ENCODE measurements at regions not wholly inside any gene's neighbourhood (a gene's known extent, or its start where the extent isn't known, plus 50 kb on each side); places are given as distances from the start of the nearest gene placed in this dataset.

DNA sequence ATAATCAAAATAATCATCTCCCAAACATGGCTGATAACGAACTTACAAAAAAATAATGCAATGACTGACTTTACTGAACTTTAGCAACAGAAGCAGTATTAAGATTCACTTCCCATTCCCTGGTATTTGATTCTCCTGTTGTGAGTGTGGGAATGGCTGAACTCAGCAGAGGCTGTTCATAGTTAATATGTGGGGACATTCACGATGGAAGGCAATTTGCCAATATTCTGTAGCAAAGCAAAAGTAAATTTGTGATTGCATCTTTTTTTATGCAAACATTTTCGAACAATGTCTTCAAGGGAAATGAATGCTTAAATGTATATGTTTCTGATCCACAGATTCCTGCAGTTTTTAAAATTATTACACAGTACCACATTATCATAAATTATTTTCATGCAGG is 431.7 kb upstream of the KLF6 start:
- in situ Hi-C loops (cut with MboI; ENCODE audit: low sequenced_read_pairs): no loop called here

DNA sequence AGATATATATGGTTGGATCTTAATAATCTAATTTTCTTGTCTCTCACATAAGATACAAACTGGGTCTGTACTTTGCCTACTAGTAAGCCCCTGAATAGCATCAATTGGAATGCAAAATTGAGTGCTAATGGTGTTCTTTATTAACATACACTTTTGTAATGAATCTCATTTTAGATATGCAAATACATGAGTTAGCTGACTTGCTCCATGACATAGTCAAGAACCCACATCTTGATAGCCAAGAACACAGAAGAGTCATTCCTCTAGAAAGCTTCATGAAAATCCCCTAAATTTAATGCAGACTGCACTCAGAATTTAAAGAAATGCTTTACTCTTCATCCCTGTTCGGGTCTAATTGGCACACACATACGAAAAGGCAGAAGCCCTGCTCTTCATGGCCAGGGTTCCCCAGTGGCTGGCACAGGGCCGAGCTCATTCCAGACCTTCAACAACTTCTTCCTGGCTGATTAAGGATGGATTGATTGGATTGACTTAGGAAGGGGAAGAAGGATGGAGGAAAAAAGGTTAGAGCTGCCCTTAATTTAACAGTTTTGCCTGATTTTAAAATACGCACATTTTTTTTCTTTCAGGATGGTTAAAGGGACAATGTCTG is 431.1 kb upstream of the KLF6 start:
- in situ Hi-C loops (cut with MboI; ENCODE audit: low sequenced_read_pairs): no loop called here

DNA sequence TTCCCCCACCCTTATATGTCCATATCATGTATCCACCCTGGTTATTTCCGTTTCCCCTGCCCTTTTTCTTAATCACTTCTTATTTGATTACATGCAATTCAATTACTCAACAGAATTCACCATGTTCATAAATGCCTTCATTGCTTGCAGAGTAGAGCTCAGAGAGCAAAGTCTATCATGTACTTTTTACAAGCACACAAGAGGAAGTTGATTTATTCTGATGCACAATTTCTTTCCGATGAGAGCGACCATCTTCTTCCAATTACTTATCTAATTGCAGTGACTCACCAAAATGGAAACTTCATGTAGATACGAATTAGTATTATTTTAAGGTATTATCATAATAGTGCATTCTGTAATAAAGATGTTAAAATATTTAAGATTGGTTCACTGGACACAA is 430.5 kb upstream of the KLF6 start:
- in situ Hi-C loops (cut with MboI; ENCODE audit: low sequenced_read_pairs): no loop called here

DNA sequence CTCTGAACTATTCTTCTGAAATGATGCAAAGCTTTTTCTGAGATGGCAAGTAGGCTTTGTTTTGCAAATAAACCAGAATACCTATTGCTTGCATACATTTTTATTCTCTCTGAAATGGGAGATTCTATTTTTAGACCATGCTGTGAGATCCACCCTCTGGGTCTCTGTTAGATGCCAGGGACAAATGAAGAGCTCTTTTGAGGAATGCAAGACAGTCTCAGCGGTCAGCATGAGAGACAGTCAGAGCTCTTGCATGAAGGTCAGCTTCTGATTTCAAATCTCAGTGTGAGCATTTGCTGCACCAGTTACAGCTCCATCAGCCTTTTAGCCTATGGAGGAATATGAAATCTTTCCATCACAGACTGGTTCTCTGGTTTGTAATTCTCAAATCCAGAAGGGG is 429.9 kb upstream of the KLF6 start:
- in situ Hi-C loops (cut with MboI; ENCODE audit: low sequenced_read_pairs): no loop called here

DNA sequence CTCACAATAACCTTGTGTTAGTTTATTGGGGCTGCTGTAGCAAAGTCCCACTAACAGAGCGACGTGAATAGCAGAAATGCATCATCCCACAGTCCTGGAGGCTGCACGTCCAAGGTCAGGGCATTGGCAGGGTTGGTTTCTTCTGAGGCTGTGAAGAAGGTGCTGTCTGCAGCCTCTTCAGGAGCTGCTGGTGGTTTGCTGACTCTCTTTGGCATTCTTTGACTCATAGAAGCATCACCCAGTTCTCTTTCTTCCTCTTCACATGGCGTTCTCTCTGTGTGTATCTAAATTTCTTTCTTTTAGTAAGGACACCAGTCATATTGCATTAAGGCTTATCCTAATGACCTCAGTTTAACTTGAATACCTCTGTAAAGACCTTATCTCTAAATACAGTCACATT is 428.4 kb upstream of the KLF6 start:
- in situ Hi-C loops (cut with MboI; ENCODE audit: low sequenced_read_pairs): no loop called here

DNA sequence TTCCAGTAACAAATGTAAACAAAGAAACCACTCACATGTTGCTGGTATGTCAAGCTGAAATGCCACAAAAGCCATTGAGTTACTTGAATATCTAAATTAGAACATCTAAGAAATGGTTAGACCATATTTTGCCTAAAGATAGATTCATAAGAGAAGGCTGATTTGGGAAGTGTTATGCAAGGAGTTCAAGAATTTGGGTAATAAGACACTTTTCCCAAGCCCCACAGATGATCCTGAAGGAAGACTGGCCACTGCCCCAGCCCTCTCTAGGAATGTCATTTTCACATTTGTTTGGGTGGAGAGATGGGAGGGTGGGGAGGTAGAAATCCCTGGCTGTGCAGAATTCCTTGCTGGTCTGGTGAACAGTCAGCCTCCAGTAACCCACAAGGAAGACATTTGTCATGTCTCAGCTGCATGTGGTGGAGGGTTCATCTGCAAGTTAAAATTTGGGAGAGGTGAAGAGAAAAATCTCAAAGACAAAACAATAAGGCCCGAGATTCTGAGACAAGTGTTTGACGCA is 427.2 kb upstream of the KLF6 start:
- in situ Hi-C loops (cut with MboI; ENCODE audit: low sequenced_read_pairs): no loop called here

DNA sequence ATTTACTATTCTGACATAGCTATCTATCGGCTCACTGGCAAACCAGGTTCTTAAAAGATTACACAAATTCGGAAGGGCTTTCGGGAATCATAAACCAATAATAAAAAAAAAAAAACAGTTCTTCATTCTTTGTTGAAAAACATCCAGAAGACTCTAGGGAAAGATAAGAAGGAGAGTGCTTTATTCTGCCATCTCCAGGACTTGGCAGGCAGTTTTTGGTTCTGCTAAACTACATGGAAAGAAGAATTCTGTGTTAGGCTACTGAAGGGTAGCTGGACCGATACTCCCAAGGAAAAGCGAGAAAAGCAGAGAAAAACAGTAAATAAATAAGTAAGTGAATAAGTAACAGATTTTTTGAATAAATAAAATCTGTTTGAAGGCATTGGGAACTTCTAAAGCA is 423.5 kb upstream of the KLF6 start:
- in situ Hi-C loops (cut with MboI; ENCODE audit: low sequenced_read_pairs): no loop called here

DNA sequence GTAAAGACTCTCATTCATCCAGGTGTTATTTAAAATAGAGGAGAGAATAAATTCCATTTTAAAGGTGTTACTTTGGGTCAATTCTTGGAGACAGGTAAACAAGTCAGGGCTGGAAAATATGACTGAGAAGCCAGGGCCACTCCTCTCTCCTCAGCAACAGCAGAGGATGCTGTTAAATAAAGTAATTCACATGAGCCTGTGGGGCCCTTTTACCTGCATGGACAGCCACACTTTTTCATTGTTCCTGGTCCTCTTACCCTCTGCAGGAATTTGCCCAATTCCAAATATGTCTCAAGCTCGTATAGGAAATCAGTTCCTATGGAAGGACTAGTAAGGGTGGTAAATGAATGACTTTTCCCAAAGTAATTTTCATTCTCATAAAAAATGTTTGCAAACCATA is 420.1 kb upstream of the KLF6 start:
- in situ Hi-C loops (cut with MboI; ENCODE audit: low sequenced_read_pairs): no loop called here

DNA sequence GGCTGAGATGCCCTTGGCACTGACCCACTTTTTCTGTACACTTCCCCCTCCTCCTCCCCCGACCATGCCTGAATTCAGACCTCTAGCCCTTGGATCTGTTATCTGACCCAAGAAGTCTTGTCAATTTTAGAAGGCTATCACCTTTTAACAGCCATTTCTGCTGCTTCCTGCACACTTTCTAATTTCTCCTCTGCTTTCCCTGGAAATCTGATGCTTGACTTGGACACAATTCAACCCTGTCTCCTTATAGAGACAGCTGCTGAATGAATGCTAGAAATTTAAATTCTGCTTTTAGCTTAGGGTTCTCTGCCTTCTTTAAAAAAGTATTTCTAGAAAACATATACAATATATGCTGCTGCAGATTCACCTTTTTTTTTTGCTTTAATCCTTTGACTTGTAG is 417.9 kb upstream of the KLF6 start:
- in situ Hi-C loops (cut with MboI; ENCODE audit: low sequenced_read_pairs): no loop called here

DNA sequence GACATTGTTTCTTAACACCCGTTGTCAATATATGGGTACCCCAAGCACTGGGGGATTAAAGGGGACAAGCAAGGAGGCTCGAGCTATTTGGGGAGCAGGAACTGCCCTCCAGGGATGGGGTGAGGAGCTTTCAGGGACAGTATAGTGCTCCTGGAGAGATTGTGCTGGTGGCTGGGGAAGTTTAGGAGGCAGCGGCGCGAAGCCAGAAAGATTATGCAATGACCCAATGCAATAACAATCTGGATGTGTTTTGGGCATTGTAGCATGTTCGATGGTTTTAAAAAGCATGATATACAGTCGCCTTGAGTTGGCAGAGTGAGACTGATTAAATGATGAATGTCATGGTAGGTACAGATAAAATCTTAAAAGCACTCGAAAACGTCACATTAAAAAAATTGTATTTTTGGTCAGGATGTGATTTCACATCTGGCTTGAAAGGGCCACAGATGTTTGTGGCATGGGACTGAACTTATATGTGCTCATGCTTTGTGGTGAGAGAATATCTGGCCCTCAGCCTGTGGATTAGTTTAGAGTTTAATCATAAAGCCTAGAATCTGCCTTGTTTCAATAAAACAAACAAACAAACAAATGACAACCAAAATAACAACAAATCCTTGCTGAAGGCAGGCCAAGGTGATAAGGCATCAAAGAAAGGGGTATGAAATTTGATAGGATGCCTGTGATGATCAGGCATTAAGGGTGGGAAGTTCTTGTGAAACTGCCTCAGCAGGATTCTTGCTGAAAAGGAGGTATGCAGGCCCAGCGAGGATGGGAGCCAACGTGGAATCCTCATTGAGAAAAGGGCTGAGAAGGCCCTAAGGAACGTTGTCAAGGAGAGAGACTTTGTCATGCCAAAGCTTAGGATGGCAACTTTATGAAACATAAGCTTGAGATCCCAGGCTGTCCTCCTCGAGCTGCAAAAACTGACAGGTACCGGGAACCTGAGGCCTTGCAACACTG is 417.1 kb upstream of the KLF6 start:
- in situ Hi-C loops (cut with MboI; ENCODE audit: low sequenced_read_pairs): no loop called here

DNA sequence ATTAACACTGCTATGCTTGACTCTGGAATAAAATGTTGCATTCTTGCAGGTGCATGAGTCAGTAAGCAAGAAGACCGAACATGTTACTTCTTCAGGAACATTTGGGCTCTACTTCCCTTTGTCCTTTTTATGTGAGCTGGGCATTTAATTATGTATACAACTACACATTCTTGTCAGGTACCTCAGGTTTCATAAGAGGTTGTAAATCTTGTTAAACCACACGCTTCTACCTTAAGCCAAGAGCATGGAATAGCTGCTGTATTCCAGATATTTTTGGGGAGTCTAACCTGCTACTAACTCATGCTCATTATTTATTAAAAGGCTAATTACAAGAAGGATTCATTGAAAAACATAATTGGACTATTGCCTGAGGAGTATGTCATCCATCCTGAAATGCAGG is 414.2 kb upstream of the KLF6 start:
- in situ Hi-C loops (cut with MboI; ENCODE audit: low sequenced_read_pairs): no loop called here

DNA sequence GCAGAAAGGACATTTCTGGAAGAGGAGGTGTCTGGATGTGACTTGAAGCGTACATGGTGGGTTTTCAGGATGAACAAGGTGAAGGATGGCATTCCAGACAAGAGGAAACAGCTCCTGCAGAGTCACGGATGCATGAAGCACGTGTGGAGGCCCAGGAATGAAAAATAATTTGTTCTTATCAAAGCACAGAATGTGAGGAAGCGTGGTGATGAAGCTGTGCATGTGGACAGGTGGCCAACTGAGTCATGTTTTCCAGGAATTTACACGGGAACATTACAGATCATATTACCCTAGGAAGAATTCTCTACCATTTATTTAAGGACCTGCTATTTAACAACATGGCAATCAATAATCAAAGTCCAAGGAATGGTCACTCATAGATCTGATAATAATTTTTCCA is 413.2 kb upstream of the KLF6 start:
- in situ Hi-C loops (cut with MboI; ENCODE audit: low sequenced_read_pairs): no loop called here

DNA sequence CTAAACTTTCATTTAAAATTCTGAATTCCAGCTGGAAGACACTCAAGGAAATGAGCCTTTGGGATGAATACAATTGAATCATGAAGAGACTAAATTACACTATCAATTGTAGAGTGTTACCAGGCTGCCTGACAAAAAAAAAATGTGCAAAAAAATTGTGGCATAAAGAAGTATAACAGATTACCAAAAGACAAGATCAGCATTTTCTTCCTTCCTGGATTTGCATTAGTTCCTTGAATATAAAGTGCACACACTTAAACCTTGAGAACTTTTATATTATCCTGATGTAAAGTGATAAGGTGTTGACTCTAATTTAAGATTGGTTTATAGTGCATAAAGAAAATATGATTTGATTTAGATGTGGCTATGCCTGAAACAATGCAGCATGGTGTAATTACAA is 412.7 kb upstream of the KLF6 start:
- in situ Hi-C loops (cut with MboI; ENCODE audit: low sequenced_read_pairs): no loop called here

DNA sequence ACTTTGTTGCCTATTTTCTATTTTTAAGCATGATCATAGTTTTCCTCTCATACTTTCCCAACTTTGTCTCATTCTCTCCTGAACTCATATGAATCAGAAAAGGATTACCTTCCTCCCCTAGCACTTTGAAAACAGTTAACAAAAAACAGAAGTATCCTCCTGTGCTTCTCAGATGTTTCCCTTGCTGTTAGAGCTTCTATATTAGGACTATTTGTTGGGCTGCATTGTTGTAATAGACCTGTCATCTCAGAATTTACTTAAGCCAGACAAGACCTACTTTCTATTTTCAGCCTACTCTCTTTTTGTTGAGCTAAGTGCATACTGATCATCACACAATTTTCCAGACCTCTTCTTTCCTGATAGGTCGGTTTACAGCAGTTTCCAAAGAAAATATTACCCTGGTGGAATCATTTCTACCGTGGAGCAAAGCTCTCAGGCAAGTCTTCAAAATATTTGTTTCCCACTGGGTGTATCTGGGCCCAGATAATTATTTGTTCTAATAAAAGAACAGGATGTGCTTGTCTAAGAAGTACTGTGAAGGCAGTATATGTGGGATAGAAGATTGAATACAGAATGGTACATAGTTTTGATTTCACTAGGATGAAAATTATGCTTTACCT is 411.9 kb upstream of the KLF6 start:
- in situ Hi-C loops (cut with MboI; ENCODE audit: low sequenced_read_pairs): no loop called here

DNA sequence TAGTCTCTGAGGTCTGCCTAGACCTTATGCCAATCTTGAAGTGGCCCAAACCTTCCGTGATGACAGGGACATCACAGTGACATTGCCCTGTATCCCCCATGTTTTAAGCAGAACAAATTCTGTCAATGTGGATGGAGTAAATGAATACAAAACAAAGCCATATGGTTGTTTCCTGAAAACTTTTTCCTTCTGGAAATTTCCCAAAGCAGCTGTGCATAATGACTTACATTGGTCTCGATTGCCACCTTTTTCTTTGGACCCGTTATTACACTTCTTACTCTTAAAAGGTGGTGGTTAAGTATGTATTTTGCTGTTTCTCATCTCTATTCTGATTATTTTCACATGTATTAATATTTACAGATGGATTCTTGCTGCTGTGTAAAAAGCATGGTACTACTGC is 411.2 kb upstream of the KLF6 start:
- in situ Hi-C loops (cut with MboI; ENCODE audit: low sequenced_read_pairs): no loop called here

DNA sequence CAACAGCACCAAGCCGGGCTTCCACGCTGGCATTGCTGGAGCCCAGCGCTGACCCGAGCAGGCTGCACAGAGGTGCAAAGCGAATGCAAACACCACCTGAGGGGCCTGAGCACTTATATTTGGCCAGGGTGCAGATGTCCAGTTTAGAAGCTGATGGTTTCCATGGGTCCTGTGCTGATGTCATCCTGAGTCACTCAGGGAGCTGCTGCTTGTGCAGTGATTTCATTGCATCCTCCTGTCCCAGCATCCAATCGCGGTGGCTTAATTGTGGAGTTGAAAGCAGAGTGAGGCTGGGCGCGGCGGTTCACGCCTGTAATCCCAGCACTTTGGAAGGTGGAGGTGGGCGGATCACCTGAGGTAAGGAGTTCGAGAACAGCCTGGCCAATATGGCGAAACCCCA is 410.2 kb upstream of the KLF6 start:
- in situ Hi-C loops (cut with MboI; ENCODE audit: low sequenced_read_pairs): no loop called here

DNA sequence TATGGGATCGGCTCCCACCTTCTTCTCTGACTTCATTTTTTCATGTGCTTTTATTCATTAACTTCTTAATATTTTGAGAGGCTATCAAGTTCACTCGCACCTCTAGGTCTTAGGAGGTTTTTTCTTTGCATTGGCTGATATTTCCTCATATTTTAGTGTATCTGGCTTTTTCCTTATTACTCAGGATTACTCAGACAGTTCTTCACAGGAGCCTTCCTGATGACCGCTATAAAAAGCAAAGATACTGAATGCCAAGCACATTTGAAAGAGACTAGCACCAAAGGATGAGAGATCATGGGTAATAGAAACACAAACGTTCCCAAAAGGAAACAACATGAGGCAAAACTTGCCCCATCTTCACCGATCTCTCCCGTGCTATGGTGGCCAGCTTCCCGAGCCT is 409.2 kb upstream of the KLF6 start:
- in situ Hi-C loops (cut with MboI; ENCODE audit: low sequenced_read_pairs): no loop called here

DNA sequence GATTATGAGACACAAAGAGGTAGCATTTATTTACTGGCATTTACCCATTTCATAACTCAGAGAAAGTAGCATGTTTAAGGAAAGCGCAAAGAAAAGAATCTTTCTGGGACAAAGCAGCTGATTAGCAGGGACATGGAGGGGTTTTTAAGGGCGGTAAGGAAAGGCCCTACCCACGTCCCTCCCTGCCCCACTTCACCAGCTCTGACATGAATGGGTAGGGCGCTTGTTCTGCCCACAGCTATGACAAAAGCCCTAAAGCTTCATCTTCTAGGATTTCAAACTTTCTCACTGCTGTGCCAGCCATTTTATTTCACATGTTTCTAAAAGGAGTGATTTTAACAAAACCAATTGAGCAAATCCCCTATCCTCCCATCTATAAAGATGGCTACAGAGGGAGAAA is 406.9 kb upstream of the KLF6 start:
- in situ Hi-C loops (cut with MboI; ENCODE audit: low sequenced_read_pairs): no loop called here

DNA sequence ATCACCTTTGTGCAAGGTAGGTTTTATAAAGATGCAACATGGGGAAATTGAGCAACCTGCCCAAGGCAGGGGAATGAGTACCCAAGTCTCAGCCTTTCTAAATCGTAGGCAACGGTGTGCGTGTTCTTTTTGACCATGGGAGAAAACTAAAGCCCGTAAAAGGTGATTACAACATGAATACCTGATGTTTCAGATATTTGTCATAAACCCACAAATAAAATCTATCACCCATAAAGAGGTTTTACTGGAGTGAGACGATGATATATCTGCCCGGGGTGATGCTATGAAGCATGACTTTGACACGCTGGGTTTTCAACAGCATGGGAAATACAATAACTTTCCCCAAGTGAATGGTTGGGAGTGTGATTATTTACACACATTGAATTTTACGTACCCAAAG is 406.3 kb upstream of the KLF6 start:
- in situ Hi-C loops (cut with MboI; ENCODE audit: low sequenced_read_pairs): no loop called here

DNA sequence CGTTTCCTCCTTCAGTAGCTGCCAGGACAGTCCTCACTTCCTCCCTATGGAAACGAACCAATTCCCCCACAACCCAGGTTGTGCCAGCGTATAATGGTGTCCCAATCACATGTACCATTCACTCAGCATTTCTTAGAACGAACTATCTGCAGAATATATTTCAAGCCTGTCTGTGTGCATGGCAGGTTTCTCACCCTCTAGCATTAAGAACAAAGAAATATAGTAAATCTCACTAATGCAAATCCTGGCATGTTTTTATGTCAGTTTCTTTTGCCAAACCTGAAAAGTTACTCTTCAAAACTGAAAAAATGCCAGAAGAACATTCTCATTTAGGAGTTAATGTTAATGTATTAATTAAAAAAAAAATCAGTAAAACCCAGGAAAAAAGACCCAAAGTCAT is 405.9 kb upstream of the KLF6 start:
- in situ Hi-C loops (cut with MboI; ENCODE audit: low sequenced_read_pairs): no loop called here

DNA sequence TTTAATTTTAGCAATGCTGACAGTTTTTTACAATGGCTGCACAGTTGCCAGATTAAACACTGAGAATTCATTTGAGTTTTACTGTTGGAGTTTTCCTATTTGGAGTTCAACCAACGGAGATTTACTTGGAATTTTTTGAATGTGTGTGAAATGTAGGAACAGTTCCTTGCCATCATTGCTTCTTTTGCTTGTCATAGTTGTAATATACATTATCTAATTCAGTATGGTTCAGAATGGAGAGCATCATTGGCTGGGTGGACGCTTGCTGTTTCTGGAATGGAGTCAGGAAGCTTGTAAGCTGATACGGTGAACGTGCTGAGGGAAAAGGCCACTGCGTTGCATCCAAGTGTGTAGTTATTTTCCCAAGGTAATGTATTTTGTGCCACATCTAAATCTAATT is 404.3 kb upstream of the KLF6 start:
- in situ Hi-C loops (cut with MboI; ENCODE audit: low sequenced_read_pairs): no loop called here

DNA sequence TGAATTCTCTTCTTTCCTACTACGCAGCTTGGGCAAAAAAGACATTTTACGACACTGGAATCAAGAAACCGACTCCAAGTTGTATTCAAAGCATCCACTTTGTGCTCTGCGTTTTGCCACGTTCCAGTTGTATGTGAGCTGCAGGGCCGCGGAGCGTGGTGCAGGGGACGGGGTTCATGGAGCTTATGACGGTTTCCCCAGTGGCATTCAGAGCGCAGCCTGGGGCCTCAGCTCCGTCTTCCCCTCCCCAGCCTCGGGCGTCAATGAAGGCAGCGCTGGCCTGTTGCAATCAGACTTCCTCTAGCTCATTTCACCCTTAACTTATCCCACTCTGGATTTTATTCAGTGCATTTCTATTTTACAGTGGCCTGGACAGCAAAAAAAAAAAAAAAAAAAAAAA is 403.4 kb upstream of the KLF6 start:
- in situ Hi-C loops (cut with MboI; ENCODE audit: low sequenced_read_pairs): no loop called here

Data from HL-60/S4 treated with phorbol 12-myristate 13-acetate at 8.2 ng/mL for 4 days and 3 days (cell line).